ENCODE measurements at regions not wholly inside any gene's neighbourhood (a gene's known extent, or its start where the extent isn't known, plus 50 kb on each side); places are given as distances from the start of the nearest gene placed in this dataset.

DNA sequence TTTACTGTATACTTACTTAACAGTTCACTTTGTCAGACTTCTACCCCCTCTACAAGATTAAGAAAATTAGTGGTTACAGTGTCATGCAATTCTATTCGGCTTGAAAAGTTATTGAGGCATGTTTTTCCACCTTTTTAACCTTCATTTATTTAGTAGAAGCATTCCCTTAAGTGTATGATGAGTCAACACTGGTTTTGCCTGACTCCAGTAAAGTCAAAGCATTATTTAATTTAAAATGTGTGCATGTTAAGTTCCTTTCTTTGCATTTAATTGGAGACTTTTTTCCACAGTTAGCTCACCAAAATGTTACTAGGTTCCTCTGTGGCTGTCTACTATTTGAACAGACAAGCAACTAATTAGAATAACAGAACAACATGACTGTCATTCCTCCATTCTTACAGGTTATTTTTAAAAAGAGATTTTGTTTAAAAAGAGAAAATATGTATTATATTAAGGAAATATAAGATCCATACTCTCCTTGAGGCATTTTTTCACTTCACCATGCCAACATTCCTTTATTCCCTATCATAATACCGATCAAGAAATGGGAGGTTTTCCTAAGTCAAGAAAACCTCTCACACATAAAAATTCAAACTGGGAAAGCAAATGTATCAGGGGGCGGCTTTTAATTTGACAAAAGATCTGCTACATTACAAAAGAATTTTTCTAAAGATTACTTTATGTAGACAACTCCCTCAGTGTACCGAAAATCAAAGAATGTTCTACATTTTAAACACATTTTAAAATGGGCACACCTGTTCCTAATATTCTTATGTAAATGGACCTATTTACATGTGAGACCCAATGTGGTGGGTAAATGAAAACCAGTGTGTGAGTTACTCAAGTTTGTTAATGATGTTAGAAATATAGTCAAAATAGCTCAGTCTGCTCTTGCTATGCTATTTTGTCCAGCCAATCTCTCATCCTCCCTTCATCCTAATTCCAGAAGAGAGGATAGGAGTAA is 361.2 kb downstream of the UTRN start:
- no peaks in the 10 kb centered on the region for H3K36me3 ChIP-seq (ENCODE audit: control insufficient read depth, insufficient read depth, low read length)
- H3K9ac ChIP-seq (ENCODE audit: low read length): no peak overlapping the region
- H3K4me1 ChIP-seq (ENCODE audit: control insufficient read depth, insufficient read depth, low read length): peaks cover 5% of the 10 kb centered on the region
- no peaks in the 10 kb centered on the region for H3K9me3 ChIP-seq (ENCODE audit: control insufficient read depth, low read length)
- H3K27me3 ChIP-seq (ENCODE audit: control insufficient read depth, insufficient read depth, low read length): no peaks in the 10 kb centered on the region
- H3K4me3 ChIP-seq (ENCODE audit: low read length): no peak overlapping the region

DNA sequence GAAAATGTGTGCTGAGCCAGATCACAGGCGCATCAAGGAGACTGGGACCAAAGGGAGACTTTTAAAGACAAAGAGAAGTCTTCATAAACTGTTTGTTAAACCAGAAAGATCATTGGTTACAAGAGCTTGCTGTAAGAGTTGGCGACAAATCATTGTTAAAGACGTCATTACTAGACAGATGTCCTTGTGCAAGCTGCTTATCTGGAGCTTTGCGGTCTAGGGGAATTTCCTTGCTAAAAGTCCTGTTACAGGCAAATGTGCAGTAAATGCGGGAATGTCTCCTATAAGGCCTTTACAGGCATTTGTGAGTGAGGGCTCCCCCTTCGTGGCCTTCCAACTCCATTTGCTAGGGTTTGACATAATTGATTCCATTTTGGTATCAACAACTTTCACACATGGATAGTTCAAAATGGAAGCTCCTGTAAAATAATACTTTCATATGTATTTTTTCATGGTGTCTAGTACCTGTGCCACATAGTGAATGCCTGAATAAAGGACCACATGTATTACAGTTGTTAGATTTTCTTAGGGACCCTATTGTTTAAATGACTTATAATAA is 362.4 kb downstream of the UTRN start:
- Histone ChIP-seq H3K9me3 (ENCODE audit: control insufficient read depth, low read length) (no peaks in the 10 kb centered on the region), H3K27me3 (ENCODE audit: control insufficient read depth, insufficient read depth, low read length) (no peaks in the 10 kb centered on the region), H3K36me3 (ENCODE audit: control insufficient read depth, insufficient read depth, low read length) (no peaks in the 10 kb centered on the region), H3K4me1 (ENCODE audit: control insufficient read depth, insufficient read depth, low read length) (peaks cover 5% of the 10 kb centered on the region), H3K9ac (ENCODE audit: low read length) (no peak overlapping the region), H3K4me3 (ENCODE audit: low read length) (no peak overlapping the region)

DNA sequence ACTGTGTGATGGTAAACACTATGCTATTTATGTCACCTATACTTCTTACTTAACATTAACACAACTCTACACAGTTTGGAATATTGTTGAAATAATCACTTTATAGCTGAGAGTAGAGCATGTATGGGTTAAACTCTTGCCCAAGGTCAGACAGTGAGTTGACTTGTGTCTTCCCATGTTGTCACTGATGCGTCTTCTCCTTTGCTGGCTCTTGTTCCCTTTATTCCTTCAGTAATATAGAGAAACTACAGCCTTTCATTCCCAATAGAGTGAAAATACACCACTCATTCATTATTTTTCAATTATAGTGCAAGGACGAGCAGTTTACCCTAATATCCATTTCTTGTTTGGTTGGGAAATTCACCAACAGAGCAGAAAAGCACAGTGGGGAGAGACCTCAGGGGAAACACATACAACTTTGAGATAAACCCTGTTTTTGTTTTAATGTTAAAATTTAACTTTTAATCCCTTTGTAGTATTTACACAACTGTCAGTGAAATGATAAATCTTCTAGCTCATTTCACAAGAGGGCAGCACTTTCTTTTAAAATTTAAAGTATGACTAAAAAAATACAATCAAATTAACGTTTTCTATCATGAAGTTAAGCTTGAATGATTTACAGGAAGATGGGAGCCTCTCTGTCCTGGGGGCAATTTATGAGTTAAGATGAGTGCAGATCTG is 363.0 kb downstream of the UTRN start:
- Histone ChIP-seq H3K4me1 (ENCODE audit: control insufficient read depth, insufficient read depth, low read length) (peaks cover 5% of the 10 kb centered on the region), H3K36me3 (ENCODE audit: control insufficient read depth, insufficient read depth, low read length) (no peaks in the 10 kb centered on the region), H3K9ac (ENCODE audit: low read length) (no peak overlapping the region), H3K27me3 (ENCODE audit: control insufficient read depth, insufficient read depth, low read length) (no peaks in the 10 kb centered on the region), H3K4me3 (ENCODE audit: low read length) (no peak overlapping the region), H3K9me3 (ENCODE audit: control insufficient read depth, low read length) (no peaks in the 10 kb centered on the region)

DNA sequence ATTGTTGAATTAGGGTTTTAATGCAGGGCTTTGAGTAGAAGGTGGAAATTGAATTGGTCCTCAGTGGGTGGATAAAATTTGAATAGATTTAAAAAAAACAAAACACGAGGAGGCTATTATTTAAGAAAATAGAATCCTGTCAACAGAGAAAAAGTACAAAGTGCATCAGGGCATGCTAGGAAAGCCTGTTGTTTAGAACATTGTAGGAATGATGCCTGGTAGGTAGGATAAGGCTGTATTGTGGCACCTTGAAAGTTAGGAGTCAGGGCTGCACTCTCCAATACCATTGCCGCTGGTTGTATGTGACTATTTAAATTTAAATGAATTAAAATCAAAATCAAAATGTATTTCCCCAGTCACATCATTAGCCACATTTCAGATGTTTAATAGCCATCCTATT is 363.9 kb downstream of the UTRN start:
- Histone ChIP-seq H3K4me3 (ENCODE audit: low read length) (no peak overlapping the region), H3K36me3 (ENCODE audit: control insufficient read depth, insufficient read depth, low read length) (no peaks in the 10 kb centered on the region), H3K27me3 (ENCODE audit: control insufficient read depth, insufficient read depth, low read length) (no peaks in the 10 kb centered on the region), H3K9me3 (ENCODE audit: control insufficient read depth, low read length) (no peaks in the 10 kb centered on the region), H3K9ac (ENCODE audit: low read length) (no peak overlapping the region), H3K4me1 (ENCODE audit: control insufficient read depth, insufficient read depth, low read length) (peaks cover 12% of the 10 kb centered on the region)

- Histone ChIP-seq H3K4me1 (ENCODE audit: control insufficient read depth, insufficient read depth, low read length) (peaks cover 16% of the 10 kb centered on the region), H3K4me3 (ENCODE audit: low read length) (no peak overlapping the region), H3K36me3 (ENCODE audit: control insufficient read depth, insufficient read depth, low read length) (no peaks in the 10 kb centered on the region), H3K27me3 (ENCODE audit: control insufficient read depth, insufficient read depth, low read length) (no peaks in the 10 kb centered on the region), H3K9ac (ENCODE audit: low read length) (no peak overlapping the region), H3K9me3 (ENCODE audit: control insufficient read depth, low read length) (no peaks in the 10 kb centered on the region)
These were observed 366.1 kb downstream of the UTRN start for GRCh38 chr6:144651234-144651633.

GRCh38 chr6:144652292-144652891 is 367.3 kb downstream of the UTRN start:
- H3K9ac ChIP-seq (ENCODE audit: low read length): no peak overlapping the region
- no peaks in the 10 kb centered on the region for H3K27me3 ChIP-seq (ENCODE audit: control insufficient read depth, insufficient read depth, low read length)
- H3K36me3 ChIP-seq (ENCODE audit: control insufficient read depth, insufficient read depth, low read length): no peaks in the 10 kb centered on the region
- no peak overlapping the region for H3K4me3 ChIP-seq (ENCODE audit: low read length)
- no peaks in the 10 kb centered on the region for H3K9me3 ChIP-seq (ENCODE audit: control insufficient read depth, low read length)
- H3K4me1 ChIP-seq (ENCODE audit: control insufficient read depth, insufficient read depth, low read length): peaks cover 19% of the 10 kb centered on the region

- Histone ChIP-seq H3K9ac (ENCODE audit: low read length) (no peak overlapping the region), H3K4me3 (ENCODE audit: low read length) (no peak overlapping the region), H3K9me3 (ENCODE audit: control insufficient read depth, low read length) (no peaks in the 10 kb centered on the region), H3K36me3 (ENCODE audit: control insufficient read depth, insufficient read depth, low read length) (no peaks in the 10 kb centered on the region), H3K4me1 (ENCODE audit: control insufficient read depth, insufficient read depth, low read length) (peaks cover 16% of the 10 kb centered on the region), H3K27me3 (ENCODE audit: control insufficient read depth, insufficient read depth, low read length) (no peaks in the 10 kb centered on the region)
These were observed 368.9 kb downstream of the UTRN start for GRCh38 chr6:144653885-144654505.

DNA sequence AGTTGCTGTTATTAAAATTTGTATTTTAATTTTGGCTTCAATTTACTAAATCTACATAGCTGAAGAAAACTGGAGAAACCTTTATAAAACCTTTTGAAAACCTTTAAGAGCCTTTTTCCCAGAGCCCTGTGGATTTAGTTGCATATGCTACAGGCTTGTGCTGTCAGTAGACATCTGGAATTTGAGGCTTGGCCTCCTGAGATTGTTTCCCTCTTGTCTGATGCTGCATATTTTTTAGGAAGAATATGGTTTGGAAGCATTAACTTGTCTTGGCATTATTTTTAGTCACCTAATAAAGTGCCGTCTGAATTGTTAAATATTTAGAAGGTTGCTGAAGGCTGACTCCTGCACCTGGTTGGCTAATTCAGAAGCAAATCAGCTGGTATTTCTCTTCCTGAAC is 369.4 kb downstream of the UTRN start:
- Histone ChIP-seq H3K4me3 (ENCODE audit: low read length) (no peak overlapping the region), H3K9ac (ENCODE audit: low read length) (no peak overlapping the region), H3K27me3 (ENCODE audit: control insufficient read depth, insufficient read depth, low read length) (no peaks in the 10 kb centered on the region), H3K9me3 (ENCODE audit: control insufficient read depth, low read length) (no peaks in the 10 kb centered on the region), H3K4me1 (ENCODE audit: control insufficient read depth, insufficient read depth, low read length) (peaks cover 16% of the 10 kb centered on the region), H3K36me3 (ENCODE audit: control insufficient read depth, insufficient read depth, low read length) (no peaks in the 10 kb centered on the region)

DNA sequence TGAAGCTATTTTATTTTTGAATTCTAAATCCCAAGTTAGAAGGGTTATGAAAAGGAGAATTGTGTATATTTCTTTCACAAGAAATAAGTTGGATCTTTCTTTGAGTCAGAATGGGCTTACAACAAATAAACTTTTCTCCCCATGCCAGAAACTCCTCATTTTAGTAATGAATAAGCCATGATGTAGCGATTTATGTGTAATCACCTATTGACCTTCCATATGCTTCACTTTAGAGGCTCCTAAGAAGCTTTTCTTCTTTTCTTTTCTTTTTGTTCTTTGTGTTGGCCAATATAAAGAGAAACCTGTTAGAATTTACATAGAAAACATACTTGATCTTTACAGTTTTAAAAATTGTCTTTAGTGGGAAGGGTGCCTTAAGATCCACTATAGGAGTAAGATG is 370.2 kb downstream of the UTRN start:
- Histone ChIP-seq H3K4me1 (ENCODE audit: control insufficient read depth, insufficient read depth, low read length) (peaks cover 16% of the 10 kb centered on the region), H3K9me3 (ENCODE audit: control insufficient read depth, low read length) (no peaks in the 10 kb centered on the region), H3K36me3 (ENCODE audit: control insufficient read depth, insufficient read depth, low read length) (no peaks in the 10 kb centered on the region), H3K9ac (ENCODE audit: low read length) (no peak overlapping the region), H3K27me3 (ENCODE audit: control insufficient read depth, insufficient read depth, low read length) (no peaks in the 10 kb centered on the region), H3K4me3 (ENCODE audit: low read length) (no peak overlapping the region)

GRCh38 chr6:144657691-144658090 is 372.6 kb downstream of the UTRN start:
- Histone ChIP-seq H3K4me1 (ENCODE audit: control insufficient read depth, insufficient read depth, low read length) (peaks cover 27% of the 10 kb centered on the region), H3K36me3 (ENCODE audit: control insufficient read depth, insufficient read depth, low read length) (no peaks in the 10 kb centered on the region), H3K9me3 (ENCODE audit: control insufficient read depth, low read length) (no peaks in the 10 kb centered on the region), H3K27me3 (ENCODE audit: control insufficient read depth, insufficient read depth, low read length) (no peaks in the 10 kb centered on the region), H3K9ac (ENCODE audit: low read length) (no peak overlapping the region), H3K4me3 (ENCODE audit: low read length) (no peak overlapping the region)

GRCh38 chr6:144659202-144660182 is 374.4 kb downstream of the UTRN start:
- Histone ChIP-seq H3K4me3 (ENCODE audit: low read length) (no peak overlapping the region), H3K27me3 (ENCODE audit: control insufficient read depth, insufficient read depth, low read length) (no peaks in the 10 kb centered on the region), H3K4me1 (ENCODE audit: control insufficient read depth, insufficient read depth, low read length) (peaks cover 16% of the 10 kb centered on the region), H3K9ac (ENCODE audit: low read length) (no peak overlapping the region), H3K36me3 (ENCODE audit: control insufficient read depth, insufficient read depth, low read length) (no peaks in the 10 kb centered on the region), H3K9me3 (ENCODE audit: control insufficient read depth, low read length) (no peaks in the 10 kb centered on the region)

All from mucosa of stomach (tissue), 1 donor.